Activated CD4-positive, alpha-beta T cell treated with anti-CD3 and anti-CD28 coated beads, Interleukin-2, amount 50 U/mL, for 48 hours (primary cell): ENCODE measurements at regions not wholly inside any gene's neighbourhood (a gene's known extent, or its start where the extent isn't known, plus 50 kb on each side); places are given as distances from the start of the nearest gene placed in this dataset.
"Not testable (repeated sequence)": the region's sequence is repeated elsewhere in the genome, so short reads cannot be mapped to it uniquely, and the experiment has no call there.

Experiments used
- DNase-seq, 2 experiments: peaks; one replicate each; pipeline ENCODE4 v3.0.0-alpha.2; 2020

DNA sequence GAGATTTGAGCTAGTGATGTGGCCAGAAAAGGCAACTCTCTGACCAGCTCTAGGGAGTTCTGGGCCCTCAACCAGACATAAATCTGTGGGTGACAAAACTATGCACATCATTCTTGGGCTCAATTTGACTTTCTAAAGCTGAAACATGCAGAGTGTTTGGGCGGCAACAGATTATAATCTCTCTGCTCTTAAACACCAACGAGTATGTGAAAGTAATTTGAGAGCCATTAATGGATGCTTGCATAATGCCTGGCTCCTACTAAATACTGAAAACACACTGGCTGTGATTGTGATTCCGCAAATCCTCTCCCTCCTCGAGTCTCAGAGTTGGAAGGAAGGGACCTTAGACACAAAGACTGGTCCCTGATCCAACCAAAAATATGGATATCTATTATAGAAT lies 186.7 kb downstream of the UACA start:
- no peak for DNase-seq

DNA sequence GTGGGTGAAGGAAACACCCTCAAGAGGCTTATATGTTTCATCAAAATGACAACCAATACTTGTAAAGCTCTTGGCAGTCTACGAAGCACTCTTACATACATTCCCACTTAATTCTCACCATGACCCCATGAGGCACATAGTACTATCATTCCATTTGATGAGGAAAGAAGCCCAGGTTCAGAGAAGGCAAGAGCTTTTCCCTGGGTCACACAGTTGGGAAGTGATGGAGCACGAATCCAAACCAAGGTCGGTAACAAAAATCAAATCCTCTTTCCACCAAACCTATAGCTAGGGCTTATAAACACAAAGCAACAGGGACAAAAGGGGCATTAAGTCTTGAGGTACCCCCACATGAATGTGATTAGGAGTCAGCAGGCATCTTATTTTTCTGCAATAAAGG lies 187.1 kb downstream of the UACA start:
- no peak for DNase-seq

DNA sequence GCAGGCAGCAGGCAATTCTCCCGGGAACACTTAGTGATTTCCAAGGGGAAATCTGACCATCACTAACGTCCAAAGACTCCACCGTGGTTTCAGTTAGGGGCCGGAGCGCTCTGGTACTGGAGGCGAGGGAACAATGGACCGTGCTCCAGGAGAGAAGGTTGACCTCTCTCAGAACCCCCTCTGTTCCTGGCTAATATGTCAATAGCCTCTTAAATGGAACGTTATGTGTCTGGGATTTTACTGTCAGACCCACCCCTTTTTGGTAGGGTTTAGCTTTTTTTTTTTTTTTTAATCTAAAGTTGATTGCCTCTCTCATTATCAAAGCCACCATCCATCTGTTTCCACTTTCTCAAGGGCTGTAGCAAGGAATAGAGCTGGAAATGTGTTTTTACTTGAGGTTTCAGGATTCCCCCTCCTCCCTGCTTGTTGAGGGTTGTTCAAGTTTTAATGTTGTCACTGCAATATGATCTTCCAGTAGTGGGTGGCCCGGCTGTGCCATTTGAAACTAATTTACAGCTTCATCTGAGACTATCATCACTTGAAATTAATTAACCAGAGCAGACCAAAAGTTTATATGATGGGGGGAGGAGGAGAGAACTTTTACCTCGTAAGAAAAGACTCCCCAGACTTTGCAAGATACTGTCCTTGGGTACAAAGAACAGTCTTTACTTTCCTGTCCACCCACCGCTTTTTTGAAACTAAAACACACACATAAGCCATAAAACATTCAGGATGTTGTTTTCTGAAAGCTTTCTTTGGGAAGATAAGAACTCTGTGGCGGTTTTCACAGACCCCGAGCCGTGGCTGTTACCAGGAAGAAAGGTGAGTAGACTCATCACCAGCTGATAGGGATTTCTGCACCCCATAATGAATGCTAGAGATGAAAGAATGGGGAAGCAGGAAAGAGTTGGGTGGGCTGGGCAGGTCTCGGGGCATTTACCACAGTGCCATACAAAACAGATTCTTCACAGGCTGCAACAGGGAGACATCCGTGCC lies 187.8 kb downstream of the UACA start:
- DNase-seq, result no peak

- DNase-seq, result not testable (repeated sequence)
These were observed 189.0 kb downstream of the UACA start for GRCh38 chr15:70574325-70574724.

- DNase-seq, result no peak
These were observed 190.1 kb downstream of the UACA start for GRCh38 chr15:70573121-70573850.

GRCh38 chr15:70569714-70570231 lies 193.6 kb downstream of the UACA start:
- peak in 1 of 2 experiments; percentile 33 for DNase-seq

DNA sequence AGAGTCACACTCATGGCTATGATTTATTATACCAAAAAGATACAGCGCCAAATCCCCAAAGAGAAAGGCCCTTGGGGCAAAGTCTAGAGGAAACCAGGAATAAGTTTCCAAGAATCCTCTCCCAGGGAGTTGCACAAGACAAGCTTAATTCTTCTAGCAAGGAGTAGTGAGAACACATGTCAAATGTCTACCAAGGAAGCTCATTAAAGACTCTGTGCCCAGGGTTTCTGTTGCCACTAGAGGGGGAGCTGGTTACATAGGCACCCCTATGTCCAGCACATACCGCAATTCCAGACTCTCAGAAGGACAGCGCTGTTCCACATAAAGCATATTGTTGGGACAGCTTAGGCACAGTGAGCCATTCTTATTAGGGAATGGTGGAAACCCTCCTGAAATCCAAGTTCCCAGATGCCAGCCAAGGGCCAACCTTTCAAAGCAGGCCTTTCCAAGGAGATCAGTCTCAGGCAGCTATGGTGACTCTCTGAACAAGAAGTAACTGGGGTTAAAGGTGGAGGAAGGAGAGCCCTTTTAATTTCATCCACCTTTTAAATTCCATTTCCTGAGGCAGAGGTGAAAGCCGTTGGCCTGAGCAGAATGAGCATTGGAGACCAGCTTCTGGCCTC lies 194.2 kb downstream of the UACA start:
- no peak for DNase-seq

DNA sequence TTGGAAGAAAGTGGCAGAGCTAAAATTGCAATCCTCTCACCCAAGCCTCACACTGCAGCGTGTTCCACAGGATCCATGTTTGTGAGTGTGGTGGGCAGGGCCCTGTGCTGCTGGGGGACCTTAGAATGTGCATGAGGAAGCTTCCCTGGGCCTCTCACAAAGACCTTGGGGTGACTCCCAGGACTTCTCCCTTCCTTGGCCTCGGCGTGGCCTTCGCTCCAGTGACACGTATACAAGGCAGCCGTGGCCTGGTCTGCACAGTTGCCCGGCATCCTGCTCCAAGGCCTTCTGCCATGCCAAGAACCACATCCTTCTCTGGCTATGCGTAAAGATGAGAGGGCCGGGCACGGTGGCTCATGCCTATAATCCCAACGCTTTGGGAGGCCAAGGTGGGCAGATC lies 196.4 kb downstream of the UACA start:
- no peak for DNase-seq

DNA sequence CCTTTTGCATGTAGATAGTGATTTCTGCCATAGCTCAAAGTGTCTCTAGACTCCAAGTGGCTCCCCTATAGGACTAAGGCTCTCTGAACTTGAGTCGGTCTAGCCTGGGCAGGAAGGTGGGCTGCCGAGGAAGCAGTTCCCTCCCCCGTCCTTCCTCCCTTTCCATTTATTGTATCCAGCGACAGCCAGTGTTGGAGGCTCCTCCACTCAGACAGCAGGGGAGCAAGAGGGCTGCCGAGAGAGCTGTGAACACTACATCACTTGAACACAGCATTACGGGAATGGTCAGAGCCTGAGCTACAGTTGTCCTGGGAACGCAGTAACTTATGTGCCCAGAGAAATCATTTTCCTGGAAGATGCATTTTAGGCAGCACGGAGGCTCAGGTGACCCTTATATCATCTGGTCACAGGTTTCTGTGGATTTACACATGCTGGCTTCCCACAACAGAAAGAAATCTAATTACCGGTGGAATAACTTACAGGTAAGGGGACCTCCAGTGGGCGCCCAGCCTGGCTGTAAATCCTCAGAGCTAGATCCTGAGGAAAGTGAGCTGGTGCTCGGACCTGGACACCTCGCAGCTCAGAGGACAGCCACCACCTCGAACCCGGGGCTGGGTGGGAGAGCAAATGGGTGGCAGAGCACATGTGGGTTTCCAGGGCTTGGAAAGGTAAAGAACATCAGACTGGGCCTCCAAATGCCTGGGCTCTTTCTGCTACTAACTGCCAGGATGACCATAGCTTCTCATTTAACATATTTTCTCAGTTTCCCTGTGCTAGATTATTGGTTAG lies 197.1 kb downstream of the UACA start:
- DNase-seq, result no peak

DNA sequence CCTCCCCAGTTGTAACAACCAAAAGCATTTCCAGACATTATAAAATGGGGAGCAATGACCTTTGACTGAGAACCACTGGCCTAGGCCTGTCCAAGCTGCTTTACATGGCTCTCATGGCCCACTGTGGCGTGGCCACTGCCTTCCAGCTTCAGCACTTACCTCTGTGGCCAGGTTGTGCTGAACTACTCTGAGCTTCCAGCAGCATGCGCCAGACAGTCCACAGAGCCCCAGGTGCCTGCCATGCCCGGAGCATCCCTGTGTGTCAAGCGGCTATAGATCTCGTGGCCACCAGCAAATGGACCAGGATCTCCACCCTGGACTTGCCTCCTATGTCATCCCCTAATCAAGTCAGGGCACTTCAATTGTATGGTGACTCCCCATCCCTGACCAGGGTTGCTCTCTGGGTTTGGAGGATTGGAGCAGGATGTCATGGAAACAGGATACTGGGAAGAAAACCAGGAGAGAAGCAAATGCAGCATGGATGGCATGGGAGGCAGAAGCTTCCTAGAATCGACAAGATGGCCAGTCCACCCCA lies 199.7 kb downstream of the UACA start:
- no peak for DNase-seq

DNA sequence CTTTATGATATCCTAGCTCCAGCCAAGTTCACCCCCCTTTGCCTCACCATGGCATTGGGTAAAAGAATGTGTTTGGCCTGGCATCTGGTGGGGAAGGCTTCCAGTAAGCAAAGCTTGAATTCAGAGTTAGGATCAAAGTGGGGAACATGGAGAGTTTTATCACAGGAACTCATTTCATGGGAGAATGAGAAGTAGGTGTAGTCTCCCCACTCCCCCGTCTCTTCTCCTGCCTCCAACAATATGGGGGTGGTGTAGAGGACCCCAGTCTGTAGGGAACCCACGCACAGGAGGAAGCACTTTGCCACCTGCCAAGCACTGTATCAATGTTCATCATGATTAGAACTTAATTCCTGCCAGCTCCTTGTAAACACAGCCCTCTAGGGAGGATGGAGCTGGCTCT lies 200.5 kb downstream of the UACA start:
- no peak for DNase-seq

GRCh38 chr15:70561885-70562284 lies 201.5 kb downstream of the UACA start:
- no peak for DNase-seq

- no peak for DNase-seq
These were observed 202.6 kb downstream of the UACA start for GRCh38 chr15:70560617-70561328.

DNA sequence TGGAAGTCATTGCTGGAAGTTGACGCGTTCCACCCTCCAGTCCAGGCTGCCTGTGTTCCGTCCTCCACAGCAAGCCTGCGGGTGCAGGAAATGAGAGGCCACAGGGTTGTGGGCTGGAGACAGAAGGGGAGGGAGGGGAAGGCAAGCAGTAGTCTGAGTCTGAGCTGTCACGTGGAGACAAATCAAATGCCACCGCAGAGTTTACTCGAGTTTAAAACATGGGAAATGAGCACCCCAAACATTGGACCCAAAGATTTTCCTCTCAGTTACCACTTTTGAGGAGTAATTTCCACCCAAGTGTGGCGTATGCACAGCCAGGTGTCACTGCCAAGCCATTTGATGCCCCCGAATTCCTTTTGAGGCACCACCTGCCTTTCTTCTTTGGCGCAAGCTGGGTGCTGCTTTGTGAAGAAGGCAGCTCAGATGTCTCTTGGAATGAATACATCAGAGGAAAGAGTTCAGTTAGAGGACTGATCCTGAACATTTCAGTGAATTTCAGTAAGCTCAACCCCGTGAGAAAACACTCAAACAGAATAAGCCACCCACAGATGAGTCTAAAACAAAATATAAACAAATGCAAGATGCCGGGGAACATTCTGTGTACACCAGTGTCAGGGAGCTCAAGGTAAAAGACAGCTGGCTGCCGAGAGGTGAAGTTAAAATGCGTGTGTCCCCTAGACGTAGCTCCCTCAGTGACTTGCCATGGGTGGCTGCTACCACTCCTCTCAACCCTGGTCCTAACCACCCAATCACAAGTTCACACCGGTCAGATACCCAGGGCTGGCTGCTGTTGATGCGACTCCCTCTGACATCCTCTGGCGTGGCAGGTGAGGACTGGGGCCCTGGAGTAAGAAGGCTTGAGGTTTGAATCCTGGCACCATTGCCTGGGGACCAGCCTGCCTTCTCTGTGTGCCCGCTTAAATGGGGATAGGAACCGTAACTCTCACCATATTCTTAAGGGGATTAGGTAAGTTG lies 203.8 kb downstream of the UACA start:
- DNase-seq, result peak; percentile 68 to 71

DNA sequence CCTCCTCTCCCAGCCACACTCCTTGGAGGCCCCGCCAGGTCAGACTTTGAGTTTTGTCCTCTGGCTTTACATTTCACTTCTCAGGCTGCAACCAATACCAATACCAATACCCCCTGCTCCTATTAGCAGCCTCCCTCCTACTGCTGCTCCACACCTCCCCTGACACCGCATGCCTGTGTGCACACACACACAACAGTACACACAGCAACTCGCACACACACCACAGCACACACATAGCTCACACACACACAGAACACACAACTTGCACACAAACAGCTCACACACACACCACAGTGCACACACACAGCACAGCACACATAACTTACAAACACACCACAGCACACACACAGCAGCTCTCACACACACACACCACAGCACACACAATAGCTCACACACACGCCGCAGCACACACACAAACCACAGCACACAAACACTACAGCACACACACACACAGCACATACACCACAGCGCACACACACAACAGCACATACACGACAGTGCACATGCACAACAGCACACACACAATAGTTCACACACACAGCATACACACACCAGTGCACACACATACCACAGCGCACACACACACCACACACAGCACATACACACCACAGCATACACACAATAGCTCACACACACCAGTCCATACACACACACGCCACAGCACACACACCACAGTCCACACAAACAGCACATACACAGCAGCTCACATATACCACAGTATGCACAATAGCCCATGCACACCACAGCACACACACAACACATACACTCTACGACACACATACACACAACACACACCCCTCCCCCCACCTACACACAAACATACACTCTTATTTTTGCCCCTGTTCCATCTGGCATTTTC lies 204.7 kb downstream of the UACA start:
- DNase-seq, result no peak

DNA sequence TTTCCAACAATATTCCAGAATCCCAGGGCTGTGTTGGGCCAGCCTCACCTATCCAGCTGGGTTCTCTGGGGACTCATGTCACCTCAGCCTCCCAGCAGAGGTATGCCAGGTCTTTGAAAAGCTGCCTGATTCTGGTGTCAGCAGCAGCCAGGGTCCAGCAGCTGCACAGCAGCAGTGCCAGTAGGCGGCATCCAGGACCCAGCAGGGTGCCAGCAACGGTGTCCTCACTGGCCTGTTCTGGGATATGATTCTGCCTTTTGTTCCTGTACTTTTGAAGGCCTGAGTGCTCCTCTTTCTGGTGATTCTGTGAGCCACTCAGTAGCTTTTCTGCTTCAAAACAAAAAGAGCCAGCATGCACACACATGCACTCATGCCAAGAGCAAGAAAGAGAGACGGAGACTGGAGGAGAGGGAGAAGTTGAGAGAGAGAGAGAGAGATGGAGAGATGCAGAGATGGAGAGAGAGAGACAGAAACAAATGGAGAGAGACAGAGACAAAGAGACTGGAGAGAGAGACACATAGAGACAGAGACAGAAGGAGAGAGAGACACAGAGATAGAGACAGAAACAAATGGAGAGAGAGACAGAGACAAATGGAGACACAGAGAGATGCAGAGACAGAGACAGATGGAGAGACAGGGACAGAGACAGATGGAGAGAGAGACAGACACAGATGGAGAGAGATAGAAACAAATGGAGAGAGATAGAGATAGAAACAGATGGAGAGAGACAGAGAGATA lies 205.7 kb downstream of the UACA start:
- DNase-seq, result no peak

GRCh38 chr15:70556779-70557178 lies 206.6 kb downstream of the UACA start:
- DNase-seq, result no peak

GRCh38 chr15:70556151-70556741 lies 207.1 kb downstream of the UACA start:
- DNase-seq, result no peak
